Endodermal cell (in vitro differentiated cells): ENCODE measurements at regions not wholly inside any gene's neighbourhood (a gene's known extent, or its start where the extent isn't known, plus 50 kb on each side); places are given as distances from the start of the nearest gene placed in this dataset.

Experiments
- DNase-seq: peaks from one replicate; pipeline ENCODE4 v3.0.0-alpha.2; 2017
- H3K27ac ChIP-seq: 2 replicates; pipeline ENCODE4 v1.5.1; 2013; ENCODE audit warnings: mild to moderate bottlenecking, low read depth, low read length, moderate library complexity
- H3K27me3 ChIP-seq: 2 replicates; pipeline ENCODE4 v1.6.1; 2013; ENCODE audit warnings: mild to moderate bottlenecking, low read length, moderate library complexity; ENCODE audit not compliant: insufficient read depth, control insufficient read depth, poor library complexity, severe bottlenecking
- H3K36me3 ChIP-seq: 2 replicates; pipeline ENCODE4 v1.7.0; 2013; ENCODE audit warnings: mild to moderate bottlenecking, low read length, moderate library complexity; ENCODE audit not compliant: control insufficient read depth, insufficient read depth
- H3K4me1 ChIP-seq: one replicate; pipeline ENCODE4 v1.7.0; 2013; ENCODE audit warnings: low read length; ENCODE audit not compliant: control insufficient read depth, insufficient read depth
- H3K4me3 ChIP-seq: 2 replicates; pipeline ENCODE4 v1.5.1; 2013; ENCODE audit warnings: mild to moderate bottlenecking, low read length, moderate library complexity
- H3K9ac ChIP-seq: 2 replicates; pipeline ENCODE4 v1.6.1; 2013; ENCODE audit warnings: mild to moderate bottlenecking, low read length, moderate library complexity; ENCODE audit not compliant: poor library complexity, severe bottlenecking; ENCODE audit errors: extremely low read depth
- H3K9me3 ChIP-seq: 2 replicates; pipeline ENCODE4 v1.6.1; 2013; ENCODE audit warnings: mild to moderate bottlenecking, low read length, moderate library complexity; ENCODE audit not compliant: control insufficient read depth
- H3K27ac Mint-ChIP-seq: 2 replicates; pipeline ENCODE4 v1.8.0; 2020; ENCODE audit warnings: mixed read lengths
- H3K27me3 Mint-ChIP-seq: 2 replicates; pipeline ENCODE4 v1.8.0; 2021; ENCODE audit warnings: mild to moderate bottlenecking, mixed read lengths; ENCODE audit not compliant: insufficient read depth
- H3K36me3 Mint-ChIP-seq: 2 replicates; pipeline ENCODE4 v1.8.0; 2020; ENCODE audit warnings: low read depth, mixed read lengths
- H3K4me1 Mint-ChIP-seq: 2 replicates; pipeline ENCODE4 v1.8.0; 2020; ENCODE audit warnings: mixed read lengths
- H3K4me3 Mint-ChIP-seq: 2 replicates; pipeline ENCODE4 v1.8.0; 2020; ENCODE audit warnings: mild to moderate bottlenecking, moderate library complexity, mixed read lengths
- H3K9me3 Mint-ChIP-seq: 2 replicates; pipeline ENCODE4 v1.8.0; 2020; ENCODE audit warnings: mild to moderate bottlenecking, mixed read lengths
- CTCF ChIP-seq: fragments of 200-600 bp; sonication (generic); conservative IDR thresholded peaks from 2 replicates; pipeline ENCODE4 v1.5.0; 2021; ENCODE audit warnings: antibody characterized with exemption, mild to moderate bottlenecking
- WGBS, 2 experiments: methylation state at CpG; one replicate each; pipeline versions ENCODE4 v1.1.5 to v1.1.7; 2013; ENCODE audit warnings: missing lambda C conversion rate in 2 of 2, mixed read lengths in 1 of 2; ENCODE audit not compliant: insufficient coverage in 1 of 2, insufficient read length in 1 of 2; 5-methylcytosine and 5-hydroxymethylcytosine counted together

- no peak overlapping the region for H3K9ac ChIP-seq
- H3K36me3 Mint-ChIP-seq = no peaks in the 10 kb centered on the region
- H3K27ac Mint-ChIP-seq = no peak overlapping the region
These were observed 445.3 kb downstream of the FOXO1 start for GRCh38 chr13:40221131-40221459.

DNA sequence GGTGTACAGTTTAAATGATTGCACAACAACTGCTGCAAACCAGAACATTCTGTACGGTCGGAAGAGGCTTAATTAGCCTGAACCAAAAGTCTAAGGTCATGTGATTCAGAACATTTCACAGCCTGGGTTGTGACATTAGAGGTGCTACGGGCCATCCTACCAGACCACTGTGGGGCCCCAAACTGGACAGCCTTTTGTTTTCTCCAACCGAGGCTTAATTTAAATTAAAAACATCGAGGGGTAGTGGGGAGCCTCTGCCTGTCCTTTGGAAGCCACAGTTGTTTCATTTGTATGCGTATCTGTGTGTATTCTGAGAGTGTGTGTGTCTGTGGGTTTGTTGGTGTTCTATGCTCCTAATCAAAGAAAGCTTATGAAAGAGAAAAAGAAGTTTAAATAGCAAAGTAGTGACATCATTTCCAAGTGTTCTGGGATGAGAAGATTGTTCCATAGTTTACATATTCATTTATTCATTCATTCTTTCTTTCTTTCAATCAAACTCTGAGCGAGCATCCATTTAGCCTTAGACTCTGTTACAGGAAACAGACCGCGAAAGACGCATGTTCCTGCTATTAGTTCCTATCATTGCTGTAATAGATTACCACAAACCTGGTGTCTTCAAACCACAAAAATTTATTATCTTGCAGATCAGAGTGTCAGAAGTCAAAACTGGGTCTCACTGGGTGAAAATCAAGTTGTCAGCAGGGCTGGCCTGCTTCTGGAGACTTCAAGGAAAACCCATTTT, 444.8 kb downstream of the FOXO1 start:
- Mint-ChIP-seq H3K4me1 (peaks cover 16% of the 10 kb centered on the region), H3K27ac (no peak overlapping the region), H3K4me3 (no peak overlapping the region), H3K36me3 (no peaks in the 10 kb centered on the region), H3K9me3 (no peaks in the 10 kb centered on the region), H3K27me3 (no peaks in the 10 kb centered on the region)
- H3K36me3 ChIP-seq = no peaks in the 10 kb centered on the region
- DNase-seq = no peak
- 70 to 81% methylated on average over 10 of the region's 10 CpGs for WGBS, 2 experiments
- TF ChIP-seq CTCF = no peak
- no peak overlapping the region for H3K9ac ChIP-seq
- H3K27me3 ChIP-seq = no peaks in the 10 kb centered on the region
- no peak overlapping the region for H3K4me3 ChIP-seq
- no peaks in the 10 kb centered on the region for H3K9me3 ChIP-seq
- H3K27ac ChIP-seq = no peak overlapping the region
- H3K4me1 ChIP-seq = no peaks in the 10 kb centered on the region

More at GRCh38 chr13:40221131-40221459, 445.3 kb downstream of the FOXO1 start:
- no peak overlapping the region for H3K27ac ChIP-seq
- Mint-ChIP-seq H3K27me3 (peaks cover 1% of the 10 kb centered on the region), H3K4me1 (peaks cover 16% of the 10 kb centered on the region), H3K4me3 (no peak overlapping the region), H3K9me3 (no peaks in the 10 kb centered on the region)
- no peak overlapping the region for H3K4me3 ChIP-seq
- no peaks in the 10 kb centered on the region for H3K9me3 ChIP-seq
- no peak for TF ChIP-seq CTCF
- H3K27me3 ChIP-seq = no peaks in the 10 kb centered on the region
- WGBS, 2 experiments = 100% methylated on average over 1 of the region's 1 CpG; no CpG with 5 or more reads in 1 of the 2 experiments
- DNase-seq = no peak
- no peaks in the 10 kb centered on the region for H3K4me1 ChIP-seq
- no peaks in the 10 kb centered on the region for H3K36me3 ChIP-seq

DNA sequence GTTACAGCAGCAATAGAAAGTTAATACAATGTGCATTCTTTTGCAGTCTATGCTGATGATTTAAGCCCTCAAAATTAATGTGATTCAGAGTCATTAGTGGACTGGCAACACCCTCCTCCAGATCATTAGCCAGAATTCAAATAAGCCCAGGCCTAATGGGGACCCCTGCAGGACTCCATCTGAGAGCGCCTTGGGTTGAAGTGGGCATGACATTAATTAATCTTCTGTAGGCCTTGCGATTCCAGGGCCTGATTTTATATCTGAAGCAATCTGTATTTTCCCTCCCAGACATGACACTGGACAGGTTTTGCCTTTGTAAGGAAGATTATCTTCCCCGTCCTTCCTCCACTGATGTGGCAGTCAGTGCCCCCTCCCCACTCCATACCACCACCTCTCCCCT, 442.9 kb downstream of the FOXO1 start:
- no peaks in the 10 kb centered on the region for H3K36me3 Mint-ChIP-seq
- TF ChIP-seq CTCF = peak; percentile 20
- H3K27ac ChIP-seq = no peak overlapping the region

More for the DNA sequence above, 442.9 kb downstream of the FOXO1 start:
- peak; percentile 27 for DNase-seq
- Mint-ChIP-seq H3K27ac (no peak overlapping the region), H3K9me3 (no peaks in the 10 kb centered on the region), H3K27me3 (no peaks in the 10 kb centered on the region), H3K4me3 (no peak overlapping the region), H3K4me1 (peaks cover 16% of the 10 kb centered on the region)
- H3K4me1 ChIP-seq = no peaks in the 10 kb centered on the region
- no peak overlapping the region for H3K4me3 ChIP-seq
- no peaks in the 10 kb centered on the region for H3K27me3 ChIP-seq
- H3K36me3 ChIP-seq = no peaks in the 10 kb centered on the region
- no peak overlapping the region for H3K9ac ChIP-seq
- H3K9me3 ChIP-seq = no peaks in the 10 kb centered on the region
- 92 to 97% methylated on average over 2 to 3 of the region's 3 CpGs for WGBS, 2 experiments
